ENCODE measurements at regions not wholly inside any gene's neighbourhood (a gene's known extent, or its start where the extent isn't known, plus 50 kb on each side); places are given as distances from the start of the nearest gene placed in this dataset.

DNA sequence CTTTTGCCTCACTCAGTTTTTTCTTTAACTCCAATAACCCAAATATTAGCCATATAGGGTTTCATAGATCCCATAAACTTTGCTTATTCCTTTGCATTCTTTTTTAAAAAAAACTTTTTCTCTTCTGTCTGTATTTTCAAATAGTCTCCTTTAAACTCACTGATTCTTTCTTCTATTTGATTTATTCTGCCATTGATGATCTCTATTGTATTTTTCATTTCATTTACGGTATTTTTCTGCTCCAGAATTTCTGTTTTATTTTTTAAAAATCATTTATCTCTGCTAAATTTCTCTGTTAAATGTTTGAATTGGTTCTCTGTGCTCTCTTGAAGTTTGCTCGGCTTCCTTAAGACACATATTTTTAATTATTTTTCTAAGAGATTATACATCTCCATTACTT, 573.3 kb upstream of the MAN1A1 start:
- no peak for DNase-seq

DNA sequence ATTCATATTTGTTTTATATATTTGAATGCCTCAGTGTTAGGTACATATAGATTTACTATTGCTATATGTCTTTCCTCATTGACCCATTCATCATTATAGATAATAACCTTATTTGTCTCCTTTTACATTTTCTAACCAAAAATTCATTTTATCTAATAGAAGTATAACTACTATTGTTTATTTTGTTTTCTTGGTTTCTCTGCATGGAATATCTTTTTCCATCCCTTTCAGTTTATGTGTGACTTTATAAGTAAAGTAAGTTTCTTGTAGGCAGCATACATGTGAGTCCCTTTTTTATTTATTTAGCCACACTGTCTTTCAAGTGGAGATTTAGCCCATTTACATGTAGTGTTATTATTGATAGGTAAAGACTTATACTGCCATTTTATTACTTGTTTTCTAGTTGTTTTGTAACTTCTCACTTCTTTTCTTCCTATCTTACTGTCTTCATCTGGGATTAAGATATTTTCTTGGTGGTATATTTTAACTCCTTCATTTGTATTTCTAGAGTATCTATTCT, 572.0 kb upstream of the MAN1A1 start:
- DNase-seq = no peak

DNA sequence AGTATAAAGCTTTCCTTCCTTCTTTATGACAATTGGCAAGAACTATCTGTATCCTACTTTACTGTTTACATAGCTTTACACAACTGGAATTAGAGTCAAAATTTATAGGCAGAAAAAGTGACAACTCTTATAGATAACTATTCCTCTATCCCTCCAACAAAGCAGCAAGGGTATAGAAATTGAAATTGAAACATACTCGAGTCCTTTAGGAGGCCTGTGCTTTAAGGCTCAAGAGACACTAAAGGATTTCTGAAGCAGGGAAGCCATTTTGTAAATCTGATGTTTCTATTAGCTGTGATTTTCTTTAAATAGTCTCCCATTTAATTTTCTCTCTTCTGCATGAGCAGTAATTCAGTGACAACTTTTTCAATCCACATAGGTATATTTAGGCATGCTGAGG, 567.6 kb upstream of the MAN1A1 start:
- no peak for DNase-seq

DNA sequence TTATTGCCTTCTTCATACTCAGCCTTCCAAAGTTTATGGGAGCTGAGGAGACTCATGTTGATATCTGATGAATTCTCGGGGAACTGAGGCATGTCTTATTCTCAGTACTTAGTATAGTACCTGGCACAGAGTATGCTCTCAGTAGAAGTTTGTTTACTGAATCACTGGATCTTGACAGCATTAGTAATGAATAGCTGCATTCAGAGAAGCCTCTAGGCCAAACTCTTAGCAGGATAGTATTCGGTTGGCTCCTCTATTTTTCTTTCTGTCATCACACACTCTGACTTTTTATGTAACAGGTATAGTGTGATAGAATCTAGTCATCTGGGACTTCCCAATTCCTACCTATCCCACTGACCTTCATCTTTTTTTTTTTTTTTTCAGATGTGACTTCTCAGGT, 566.4 kb upstream of the MAN1A1 start:
- no peak for DNase-seq

DNA sequence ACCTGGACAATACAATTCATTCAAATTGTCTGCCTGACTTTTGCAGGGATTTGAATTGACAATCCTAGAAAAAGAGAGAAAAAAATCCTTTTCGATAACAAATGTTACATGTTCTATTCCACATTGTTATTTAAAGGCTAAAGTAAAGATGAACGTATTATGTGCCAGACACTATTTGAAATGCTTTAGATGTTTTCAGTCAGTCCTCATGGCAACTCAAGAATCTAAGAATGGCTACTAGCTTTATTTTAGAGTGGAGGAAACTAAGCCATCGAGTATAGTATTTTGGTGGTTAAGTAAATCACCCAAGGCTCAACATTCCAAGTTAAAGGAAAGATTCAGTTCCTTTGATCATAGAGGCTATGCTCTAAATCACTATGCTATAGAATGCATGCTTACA, 558.6 kb upstream of the MAN1A1 start:
- DNase-seq = no peak

DNA sequence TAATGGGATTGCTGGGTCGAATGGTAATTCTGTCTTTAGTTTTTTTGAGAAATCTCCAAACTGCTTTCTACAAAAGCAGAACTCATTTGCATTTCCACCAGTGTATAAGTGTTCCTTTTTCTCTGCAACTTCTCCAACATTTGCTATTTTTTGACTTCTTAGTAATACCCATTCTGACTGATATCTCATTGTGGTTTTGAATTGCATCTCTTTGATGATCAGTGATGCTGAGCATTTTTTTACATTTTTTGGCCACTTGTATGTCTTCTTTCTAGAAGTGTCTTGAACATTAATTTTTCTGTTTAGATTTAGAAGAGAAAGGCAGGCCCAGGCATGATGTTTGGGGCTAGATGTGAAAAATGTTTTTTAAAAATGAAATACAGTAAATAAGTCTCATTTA, 553.1 kb upstream of the MAN1A1 start:
- DNase-seq = no peak

- no peak for DNase-seq
Observed at GRCh38 chr6:119896806-119897205, 547.2 kb upstream of the MAN1A1 start.

GRCh38 chr6:119895626-119896025, 546.1 kb upstream of the MAN1A1 start:
- DNase-seq = no peak

- no peak for DNase-seq
Observed at GRCh38 chr6:119894811-119895210, 545.2 kb upstream of the MAN1A1 start.

- DNase-seq = no peak
Observed at GRCh38 chr6:119891644-119892043, 542.1 kb upstream of the MAN1A1 start.

GRCh38 chr6:119891206-119891605, 541.6 kb upstream of the MAN1A1 start:
- DNase-seq = no peak

GRCh38 chr6:119890470-119890869, 540.9 kb upstream of the MAN1A1 start:
- DNase-seq = no peak

GRCh38 chr6:119887666-119888065, 538.1 kb upstream of the MAN1A1 start:
- DNase-seq = no peak

- DNase-seq = no peak
Observed at GRCh38 chr6:119881416-119881815, 531.9 kb upstream of the MAN1A1 start.

DNA sequence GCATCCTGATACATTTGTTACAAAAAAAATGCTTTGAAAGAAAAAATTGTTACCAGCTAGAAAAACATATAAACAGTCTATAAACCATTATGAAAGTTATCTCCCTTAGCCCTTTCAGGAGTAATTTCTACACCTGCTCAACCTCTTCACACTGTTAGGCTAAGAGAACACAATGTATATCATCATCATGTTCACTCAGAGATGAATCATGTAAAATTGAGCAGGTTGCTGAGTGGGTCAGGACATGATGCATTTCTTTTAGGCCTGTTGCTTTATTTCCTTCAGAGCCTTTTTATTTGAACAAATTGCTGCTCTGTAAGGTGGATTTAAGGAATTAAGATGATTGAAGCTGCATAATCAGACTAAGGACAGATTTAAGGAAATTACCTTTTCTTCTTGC, 531.3 kb upstream of the MAN1A1 start:
- no peak for DNase-seq

- no peak for DNase-seq
Observed at GRCh38 chr6:119879731-119880130, 530.2 kb upstream of the MAN1A1 start.

DNA sequence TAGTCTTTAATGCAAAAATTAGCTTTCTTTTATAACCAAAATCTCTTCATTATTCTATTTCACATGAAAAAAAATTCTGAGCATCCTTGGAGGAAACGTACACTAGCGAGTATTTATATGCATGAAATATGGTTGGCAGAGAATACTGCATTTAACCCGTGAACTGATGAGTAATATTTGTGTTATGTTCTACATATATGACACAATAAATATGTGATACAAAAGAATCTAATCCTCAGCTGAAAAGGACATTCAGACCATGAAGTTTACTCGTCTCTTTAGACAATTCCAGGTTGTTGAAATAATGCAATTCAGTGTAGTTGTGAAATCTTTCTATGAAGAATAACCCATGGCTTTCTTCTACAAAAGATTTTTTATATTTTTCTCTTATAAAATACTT, 524.8 kb upstream of the MAN1A1 start:
- no peak for DNase-seq

DNA sequence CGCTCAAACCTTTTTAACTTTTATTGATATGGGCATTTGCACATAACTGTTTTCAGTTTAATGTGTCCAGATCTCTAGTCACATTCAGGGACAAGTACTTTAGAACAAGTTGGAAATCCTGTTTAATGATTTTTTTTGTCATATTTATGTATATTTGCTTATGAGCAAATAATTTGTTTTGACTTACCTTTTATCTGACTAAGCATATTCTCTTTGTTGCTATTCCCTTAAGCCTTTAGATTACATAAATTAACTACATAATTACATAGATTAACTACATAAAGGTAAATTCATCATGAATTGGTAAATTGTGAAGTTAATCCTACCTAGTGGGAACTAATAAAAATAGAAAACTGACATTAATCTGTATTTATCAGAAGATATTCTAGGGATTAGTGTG, 523.5 kb upstream of the MAN1A1 start:
- no peak for DNase-seq

- DNase-seq = no peak
Observed at GRCh38 chr6:119871520-119871919, 522.0 kb upstream of the MAN1A1 start.

- DNase-seq = no peak
Observed at GRCh38 chr6:119865466-119866350, 516.1 kb upstream of the MAN1A1 start.

GRCh38 chr6:119862719-119863118, 513.2 kb upstream of the MAN1A1 start:
- DNase-seq = no peak

GRCh38 chr6:119858901-119859300, 509.3 kb upstream of the MAN1A1 start:
- DNase-seq = no peak

DNA sequence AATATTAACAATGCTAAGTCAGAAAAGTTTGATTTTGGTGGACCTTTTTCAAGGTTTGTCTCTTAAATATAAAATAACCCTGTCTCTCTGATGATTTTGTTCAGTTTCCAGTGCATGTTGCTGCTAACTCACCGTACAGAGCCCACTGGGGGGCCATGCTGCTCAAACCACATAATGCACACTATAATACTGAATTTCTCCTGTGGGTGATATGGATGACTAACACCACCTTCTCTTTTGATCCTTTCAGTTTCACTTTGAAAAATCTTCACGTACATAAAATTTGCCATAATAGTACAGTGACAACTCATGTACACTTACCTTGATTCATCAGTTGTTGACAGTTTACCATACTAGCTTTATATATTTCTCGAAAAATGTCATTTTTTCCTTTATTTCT, 506.6 kb upstream of the MAN1A1 start:
- no peak for DNase-seq

- no peak for DNase-seq
Observed at GRCh38 chr6:119848696-119849095, 499.1 kb upstream of the MAN1A1 start.

GRCh38 chr6:119845161-119845560, 495.6 kb upstream of the MAN1A1 start:
- DNase-seq = no peak

Data from NCI-H146 (cell line).